ENCODE measurements at regions not wholly inside any gene's neighbourhood (a gene's known extent, or its start where the extent isn't known, plus 50 kb on each side); places are given as distances from the start of the nearest gene placed in this dataset.

DNA sequence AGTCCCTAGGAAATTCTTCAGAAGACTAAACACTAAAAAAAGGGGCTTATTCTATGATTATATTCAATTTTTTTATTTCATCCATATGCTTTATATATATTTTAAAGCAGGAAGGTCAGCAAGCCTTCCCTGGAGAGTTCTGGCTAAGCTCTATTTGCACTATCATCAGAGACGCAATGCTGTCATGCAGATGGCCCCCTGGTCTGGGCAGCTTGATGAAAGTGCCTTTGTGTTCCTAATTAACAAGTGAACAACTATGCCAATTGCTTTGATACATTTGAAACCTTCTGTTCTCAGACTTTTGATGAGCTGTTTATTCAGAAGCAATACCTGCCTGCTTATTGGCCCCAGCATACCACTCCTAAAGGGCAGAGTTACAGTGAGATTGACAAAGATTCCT is 1344.6 kb downstream of the OLFM4 start:
- TF ChIP-seq, protein P1, sequence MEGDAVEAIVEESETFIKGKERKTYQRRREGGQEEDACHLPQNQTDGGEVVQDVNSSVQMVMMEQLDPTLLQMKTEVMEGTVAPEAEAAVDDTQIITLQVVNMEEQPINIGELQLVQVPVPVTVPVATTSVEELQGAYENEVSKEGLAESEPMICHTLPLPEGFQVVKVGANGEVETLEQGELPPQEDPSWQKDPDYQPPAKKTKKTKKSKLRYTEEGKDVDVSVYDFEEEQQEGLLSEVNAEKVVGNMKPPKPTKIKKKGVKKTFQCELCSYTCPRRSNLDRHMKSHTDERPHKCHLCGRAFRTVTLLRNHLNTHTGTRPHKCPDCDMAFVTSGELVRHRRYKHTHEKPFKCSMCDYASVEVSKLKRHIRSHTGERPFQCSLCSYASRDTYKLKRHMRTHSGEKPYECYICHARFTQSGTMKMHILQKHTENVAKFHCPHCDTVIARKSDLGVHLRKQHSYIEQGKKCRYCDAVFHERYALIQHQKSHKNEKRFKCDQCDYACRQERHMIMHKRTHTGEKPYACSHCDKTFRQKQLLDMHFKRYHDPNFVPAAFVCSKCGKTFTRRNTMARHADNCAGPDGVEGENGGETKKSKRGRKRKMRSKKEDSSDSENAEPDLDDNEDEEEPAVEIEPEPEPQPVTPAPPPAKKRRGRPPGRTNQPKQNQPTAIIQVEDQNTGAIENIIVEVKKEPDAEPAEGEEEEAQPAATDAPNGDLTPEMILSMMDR (conservative IDR thresholded peaks at IDR 0.05; ENCODE audit: control insufficient read depth, insufficient read depth, low read depth, low read length) = no peak
- no peak overlapping the region for H3K4me3 ChIP-seq (ENCODE audit: control insufficient read depth, low read depth, low read length)
- no peak for DNase-seq (ENCODE audit: low read depth)

DNA sequence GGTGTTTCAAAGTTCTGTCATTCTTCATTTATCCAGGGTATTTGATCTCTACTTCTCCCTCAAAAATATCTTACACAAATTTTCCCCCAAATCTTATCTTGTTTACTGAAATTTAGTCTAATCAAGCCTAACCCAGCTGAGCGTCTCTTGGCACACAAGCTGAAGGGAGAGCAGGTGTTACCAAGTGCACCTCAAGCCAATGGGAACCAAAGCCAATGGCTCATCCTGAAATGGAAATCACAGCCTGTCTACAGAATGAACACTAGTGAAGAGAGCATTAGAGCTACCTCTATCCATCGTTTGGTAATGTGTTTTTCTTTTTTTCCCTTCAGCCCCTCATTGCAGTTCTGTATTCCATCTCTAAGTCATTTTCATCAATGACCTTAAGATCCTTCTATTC is 1350.8 kb downstream of the OLFM4 start:
- DNase-seq (ENCODE audit: low read depth) = no peak
- H3K4me3 ChIP-seq (ENCODE audit: control insufficient read depth, low read depth, low read length) = no peak overlapping the region
- TF ChIP-seq, protein P1 (conservative IDR thresholded peaks at IDR 0.05; ENCODE audit: control insufficient read depth, insufficient read depth, low read depth, low read length) = no peak

DNA sequence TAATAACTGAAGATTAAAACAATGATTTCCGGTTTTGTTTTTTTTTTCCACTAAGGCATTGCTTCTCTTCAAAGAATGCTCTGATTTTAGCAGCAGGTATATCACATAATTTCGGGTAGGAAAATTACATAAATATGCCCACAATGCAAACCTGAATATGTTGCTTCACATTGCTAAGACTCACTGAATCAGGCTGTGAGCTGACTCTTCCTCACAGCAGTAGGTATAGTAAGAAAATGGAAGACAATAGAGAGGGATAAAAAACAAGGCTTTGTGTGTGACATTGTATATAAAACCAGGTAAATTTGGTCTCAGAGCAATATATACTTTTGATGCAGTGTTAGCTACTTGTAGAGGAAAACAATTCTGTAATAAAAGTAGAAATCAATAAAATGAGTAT is 1355.0 kb downstream of the OLFM4 start:
- no peak overlapping the region for H3K4me3 ChIP-seq (ENCODE audit: control insufficient read depth, low read depth, low read length)
- no peak for DNase-seq (ENCODE audit: low read depth)
- TF ChIP-seq, protein P1 (conservative IDR thresholded peaks at IDR 0.05; ENCODE audit: control insufficient read depth, insufficient read depth, low read depth, low read length) = no peak

DNA sequence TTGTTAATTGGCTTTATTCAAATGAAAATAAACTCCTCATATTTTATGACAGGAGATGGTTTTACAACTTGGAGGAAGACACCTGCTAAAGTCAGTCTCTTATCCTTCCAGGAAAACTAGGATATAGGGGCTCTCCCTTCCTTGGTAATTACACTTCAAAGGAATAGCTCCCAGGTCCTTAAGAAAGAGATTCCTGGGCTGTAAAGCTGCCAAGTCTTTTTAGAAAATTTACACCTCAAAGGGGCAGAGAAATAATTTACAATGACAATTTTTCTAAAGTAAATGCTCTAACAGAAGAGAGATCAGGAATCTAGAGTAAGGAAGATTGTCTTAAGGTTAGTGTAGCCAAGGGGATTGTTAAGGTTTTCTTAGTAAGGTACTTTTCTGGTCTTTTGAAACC is 1359.0 kb downstream of the OLFM4 start:
- H3K4me3 ChIP-seq (ENCODE audit: control insufficient read depth, low read depth, low read length) = no peak overlapping the region
- TF ChIP-seq, protein P1 (conservative IDR thresholded peaks at IDR 0.05; ENCODE audit: control insufficient read depth, insufficient read depth, low read depth, low read length) = no peak
- DNase-seq (ENCODE audit: low read depth) = no peak

DNA sequence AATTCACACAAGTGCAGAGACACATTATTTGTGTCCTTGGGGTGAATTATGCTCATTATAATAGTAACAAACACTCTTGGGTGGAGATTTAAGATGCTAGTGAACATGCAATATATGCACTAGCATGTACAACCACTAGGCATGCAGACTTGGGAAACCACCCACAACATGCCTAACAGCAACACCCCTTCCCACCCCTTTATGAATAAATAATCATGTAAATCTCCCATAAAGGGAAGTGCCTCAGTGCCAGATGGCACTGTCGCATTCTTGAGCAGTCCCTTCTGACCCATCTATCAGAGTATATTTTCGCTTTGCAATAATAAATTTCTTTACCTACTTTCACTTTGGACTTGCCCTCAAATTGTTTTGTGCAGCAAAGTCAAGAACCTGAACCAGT is 1362.2 kb downstream of the OLFM4 start:
- DNase-seq (ENCODE audit: low read depth) = no peak
- TF ChIP-seq, protein P1 (conservative IDR thresholded peaks at IDR 0.05; ENCODE audit: control insufficient read depth, insufficient read depth, low read depth, low read length) = no peak
- H3K4me3 ChIP-seq (ENCODE audit: control insufficient read depth, low read depth, low read length) = no peak overlapping the region

DNA sequence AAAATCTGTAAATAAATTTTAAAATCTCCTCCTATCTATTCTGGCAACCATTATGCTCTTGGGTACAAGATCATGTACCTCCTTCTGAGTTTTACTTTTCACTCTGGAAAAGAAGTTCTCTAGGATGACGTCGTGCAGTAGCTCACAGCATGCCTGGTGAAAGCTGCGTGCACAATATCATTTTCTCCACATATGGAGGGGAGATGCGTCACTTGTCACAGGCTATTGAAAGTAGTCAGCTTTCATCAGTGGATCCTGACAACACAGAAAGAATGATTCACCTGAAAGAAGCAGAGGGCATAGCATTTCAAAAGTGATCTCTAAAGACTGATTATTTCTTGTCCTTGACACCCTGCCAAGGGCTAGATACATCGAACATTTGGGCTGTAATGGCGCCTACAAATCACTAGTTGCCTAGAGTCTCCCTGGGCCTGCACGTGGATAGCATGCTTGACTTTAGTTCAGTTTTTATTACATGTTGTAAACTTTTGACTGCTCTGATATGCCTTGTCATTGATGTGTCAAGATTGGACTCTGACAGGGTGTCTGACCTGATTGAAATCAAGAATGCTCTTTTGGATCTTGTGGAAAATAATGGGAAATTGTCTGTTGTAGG is 1365.6 kb downstream of the OLFM4 start:
- TF ChIP-seq, protein P1 (conservative IDR thresholded peaks at IDR 0.05; ENCODE audit: control insufficient read depth, insufficient read depth, low read depth, low read length) = no peak
- H3K4me3 ChIP-seq (ENCODE audit: control insufficient read depth, low read depth, low read length) = no peak overlapping the region
- DNase-seq (ENCODE audit: low read depth) = no peak

DNA sequence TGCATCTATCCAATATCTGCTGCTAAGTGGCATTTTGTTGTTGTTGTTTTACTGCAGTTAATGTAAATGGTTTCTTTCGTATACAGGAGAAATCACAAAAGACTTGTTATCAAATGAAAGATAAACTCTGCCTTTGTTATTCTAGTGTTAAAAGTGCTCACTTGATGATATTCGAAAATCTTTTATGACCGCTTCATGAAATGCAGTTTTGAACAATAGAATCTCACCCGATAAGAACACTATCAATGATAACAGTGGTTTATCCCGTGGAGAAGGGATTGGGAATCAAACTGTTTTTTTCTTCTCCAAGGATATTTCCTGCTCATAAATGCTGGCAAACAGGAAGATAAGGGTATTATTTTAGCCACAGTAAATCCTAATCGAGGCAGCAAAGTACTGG is 1366.3 kb downstream of the OLFM4 start:
- TF ChIP-seq, protein P1 (conservative IDR thresholded peaks at IDR 0.05; ENCODE audit: control insufficient read depth, insufficient read depth, low read depth, low read length) = no peak
- DNase-seq (ENCODE audit: low read depth) = no peak
- no peak overlapping the region for H3K4me3 ChIP-seq (ENCODE audit: control insufficient read depth, low read depth, low read length)

All from fibroblast of mammary gland (primary cell).